ENCODE measurements at regions not wholly inside any gene's neighbourhood (a gene's known extent, or its start where the extent isn't known, plus 50 kb on each side); places are given as distances from the start of the nearest gene placed in this dataset.
A peak's percentile ranks its signal among the peaks of the same experiment; 100 is the strongest.

DNA sequence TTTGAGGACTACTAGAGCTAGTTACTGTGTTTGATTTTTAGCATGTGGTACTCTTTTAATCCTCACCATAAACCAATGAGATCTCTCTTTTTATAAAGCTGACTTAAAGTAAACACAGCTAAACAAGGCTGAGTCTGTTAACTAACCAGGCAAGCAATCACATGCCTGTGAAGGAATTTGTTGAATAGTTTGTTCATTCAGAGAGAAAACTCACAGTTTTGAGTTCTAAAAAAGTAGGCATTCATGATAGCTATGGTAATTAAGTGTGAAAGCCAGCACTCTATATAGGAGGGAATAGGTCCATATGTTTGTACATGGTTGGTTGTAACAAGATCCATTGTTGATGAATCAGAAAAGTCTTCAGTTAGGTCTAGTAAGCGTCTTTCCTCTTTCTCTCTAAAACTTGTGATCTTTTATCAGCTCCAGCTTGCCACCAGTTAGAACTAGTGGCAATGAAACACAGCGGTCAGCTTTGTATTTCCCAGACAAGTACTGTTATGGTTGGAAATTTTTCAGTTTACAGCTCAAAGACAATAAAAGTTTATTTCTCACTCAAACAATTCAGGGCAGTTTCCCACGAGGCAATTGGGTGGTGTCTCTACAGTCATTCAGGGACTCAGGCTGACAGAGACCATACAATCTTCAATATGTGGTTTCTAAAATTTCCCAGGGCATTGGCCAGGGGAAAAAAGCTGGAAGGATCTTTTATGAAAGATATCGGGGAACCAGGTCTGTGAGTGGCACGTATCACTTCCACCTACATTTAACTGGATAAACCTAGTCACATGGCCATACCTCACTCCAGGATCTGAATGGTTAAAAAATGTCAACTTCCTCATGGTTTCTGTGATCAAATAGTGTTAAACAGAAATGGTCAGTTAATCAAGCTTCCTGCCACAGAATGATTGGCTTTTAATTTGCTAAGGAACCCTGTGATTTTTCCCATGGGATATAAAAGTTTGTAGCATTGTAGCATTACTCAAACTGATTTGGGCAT lies 203.1 kb downstream of the KIF21A start:
- Histone ChIP-seq H2BK120ac (replicated peaks; ENCODE audit: low read depth, low read length) (no peak overlapping the region), H2BK5ac (ENCODE audit: low read depth, low read length) (no peak overlapping the region), H4K91ac (replicated peaks; ENCODE audit: insufficient read length, low read length) (no peak overlapping the region), H2BK12ac (ENCODE audit: low read depth, low read length) (no peak overlapping the region), H3K27me3 (replicated peaks in 1 of 4; ENCODE audit: control insufficient read depth in 3 of 4, extremely low read depth in 1 of 4, insufficient read depth in 3 of 4, low read length in 3 of 4) (no peaks in the 10 kb centered on the region), H3K27ac (ENCODE audit: low read depth, low read length) (no peak overlapping the region), H2AK5ac (ENCODE audit: low read depth, low read length) (no peak overlapping the region), H3K23ac (ENCODE audit: insufficient read length) (no peak overlapping the region), H3K36me3 (ENCODE audit: control insufficient read depth in 2 of 4, insufficient read depth in 4 of 4, low read length in 3 of 4) (no peaks in the 10 kb centered on the region), H3K9me3 (ENCODE audit: insufficient read depth in 2 of 2, low read depth in 1 of 2, low read length in 1 of 2) (no peaks in the 10 kb centered on the region), H3K4me2 (ENCODE audit: insufficient read depth in 1 of 2, low read depth in 2 of 2, low read length in 2 of 2) (no peak overlapping the region), H3K56ac (replicated peaks; ENCODE audit: insufficient read length, low read depth, low read length) (no peak overlapping the region), H2AFZ (ENCODE audit: low read length) (peak overlapping the region; percentile 18), H3K79me1 (ENCODE audit: low read depth, low read length) (no peaks in the 10 kb centered on the region), H2BK20ac (ENCODE audit: low read length) (no peak overlapping the region), H4K8ac (ENCODE audit: extremely low read depth, insufficient read depth, low read length) (no peak overlapping the region), H3K79me2 (ENCODE audit: control insufficient read depth in 1 of 2, insufficient read depth in 2 of 2, low read length in 2 of 2) (no peaks in the 10 kb centered on the region), H3K23me2 (ENCODE audit: low read depth, low read length) (no peaks in the 10 kb centered on the region), H3K14ac (ENCODE audit: insufficient read length) (no peak overlapping the region), H2BK15ac (ENCODE audit: low read length) (no peak overlapping the region), H3K4me1 (replicated peaks in 1 of 4; ENCODE audit: control insufficient read depth in 3 of 4, insufficient read depth in 4 of 4, low read length in 3 of 4) (no peaks in the 10 kb centered on the region), H4K5ac (ENCODE audit: insufficient read length, low read depth, low read length) (no peak overlapping the region), H3K4me3 (ENCODE audit: extremely low read depth in 1 of 4, insufficient read depth in 2 of 4, low read depth in 3 of 4, low read length in 4 of 4) (no peak overlapping the region), H3K9ac (replicated peaks in 1 of 4; ENCODE audit: extremely low read depth in 1 of 4, low read depth in 3 of 4, low read length in 3 of 4) (no peak overlapping the region), H3K4ac (replicated peaks; ENCODE audit: insufficient read length, low read depth, low read length) (no peak overlapping the region), H3K18ac (ENCODE audit: extremely low read depth, low read length) (no peak overlapping the region), H4K20me1 (replicated peaks in 1 of 2; ENCODE audit: control insufficient read depth in 1 of 2, insufficient read depth in 2 of 2, low read length in 2 of 2) (no peaks in the 10 kb centered on the region)
- FAIRE-seq (no peak), DNase-seq (ENCODE audit: low read depth in 1 of 2, low spot score in 2 of 2) (no peak)
- ChIA-PET POLR2A (ENCODE audit: partially characterized antibody) (no interaction called here), CTCF (ENCODE audit: partially characterized antibody) (interaction anchor here (0.7 to 2.1 kb wide), 4 partner anchors 9 to 334 kb away, joined by 3 to 6 read pairs (median 3); partner anchors contain the start of gene CPNE8)
- 86% methylated on average over 5 of the region's 5 CpGs; no CpG with 5 or more reads in 1 of the 2 experiments for WGBS, 2 experiments (ENCODE audit: extremely low coverage in 1 of 2, insufficient coverage in 1 of 2, insufficient read length in 1 of 2, insufficient replicate concordance in 2 of 2, low coverage in 1 of 2, low lambda C conversion rate in 2 of 2, missing lambda C conversion rate in 1 of 2)
- TF ChIP-seq KDM1A (IDR thresholded peaks at IDR 0.05; ENCODE audit: borderline replicate concordance, low read length), result no peak
- TF ChIP-seq GTF2F1 (IDR thresholded peaks at IDR 0.05; ENCODE audit: borderline replicate concordance, low read depth, low read length), result no peak
- no peak for TF ChIP-seq POLR2AphosphoS5 (IDR thresholded peaks at IDR 0.05; ENCODE audit: low read depth, low read length)
- TF ChIP-seq SP2 (IDR thresholded peaks at IDR 0.05; ENCODE audit: low read length), result no peak
- no peak for TF ChIP-seq BCL11A (IDR thresholded peaks at IDR 0.05; ENCODE audit: low read depth in 2 of 2, low read length in 2 of 2)
- no peak for TF ChIP-seq RFX5 (IDR thresholded peaks at IDR 0.05; ENCODE audit: borderline replicate concordance, low read depth, low read length)
- no peak for TF ChIP-seq FOSL1 (IDR thresholded peaks at IDR 0.05; ENCODE audit: insufficient read depth, low read depth, low read length)
- TF ChIP-seq ZNF274 (IDR thresholded peaks at IDR 0.05; ENCODE audit: borderline replicate concordance, extremely low read depth, low read length), result no peak
- no peak for TF ChIP-seq EP300 (IDR thresholded peaks at IDR 0.05; ENCODE audit: borderline replicate concordance in 1 of 2, low read depth in 2 of 2, low read length in 2 of 2)
- TF ChIP-seq CBX5 (IDR thresholded peaks at IDR 0.05; ENCODE audit: low read depth, low read length), result no peak
- no peak for TF ChIP-seq EGR1 (IDR thresholded peaks at IDR 0.05; ENCODE audit: borderline replicate concordance, low read depth, low read length)
